GM23338 (cell line): ENCODE measurements at regions not wholly inside any gene's neighbourhood (a gene's known extent, or its start where the extent isn't known, plus 50 kb on each side); places are given as distances from the start of the nearest gene placed in this dataset.

Source experiments
- CREB1 ChIP-seq: fragments of 250-450 bp; sonication (Bioruptor Pico); IDR thresholded peaks from 2 replicates; pipeline ENCODE4 v1.5.0; 2020; ENCODE audit warnings: low read depth, mild to moderate bottlenecking, moderate library complexity
- CTCF ChIP-seq, 2 experiments: fragments of 200-600 bp in 1 of 2; sonication (generic) in 1 of 2; conservative IDR thresholded peaks; 2 replicates each; pipeline versions ENCODE4 v1.5.1 to v1.6.1; 2016 to 2017; ENCODE audit warnings: antibody characterized with exemption in 2 of 2, low read depth in 2 of 2, mild to moderate bottlenecking in 2 of 2, moderate library complexity in 1 of 2
- EZH2 ChIP-seq: fragments of 200-600 bp; sonication (generic); IDR thresholded peaks from one replicate; pipeline ENCODE4 v1.8.0; 2017; ENCODE audit warnings: antibody characterized with exemption, mild to moderate bottlenecking, low read depth; ENCODE audit not compliant: unreplicated experiment
- POLR2AphosphoS5 ChIP-seq: IDR thresholded peaks from 2 replicates; pipeline ENCODE4 v1.6.1; 2016; ENCODE audit warnings: antibody characterized with exemption, low read depth
- REST ChIP-seq: IDR thresholded peaks from one replicate; pipeline ENCODE4 v1.6.1; 2018; ENCODE audit warnings: antibody characterized with exemption; ENCODE audit not compliant: unreplicated experiment

GRCh38 chr20:24206995-24207394 is 218.4 kb upstream of the GGTLC1 start:
- no peak for TF ChIP-seq CREB1 (CRISPR knock-in tag)
- no peak for TF ChIP-seq CTCF (conservative IDR thresholded peaks at IDR 0.05; ENCODE audit: low read depth in 2 of 2)
- TF ChIP-seq REST: no peak
- TF ChIP-seq POLR2AphosphoS5: no peak
- no peak for TF ChIP-seq EZH2
